ENCODE measurements at regions not wholly inside any gene's neighbourhood (a gene's known extent, or its start where the extent isn't known, plus 50 kb on each side); places are given as distances from the start of the nearest gene placed in this dataset.

- no peak for TF ChIP-seq CTCF (IDR thresholded peaks at IDR 0.05; ENCODE audit: borderline replicate concordance, insufficient read depth, low read depth, low read length)
Observed at GRCh38 chr2:67948506-67948905, 114.3 kb downstream of the C1D start.

DNA sequence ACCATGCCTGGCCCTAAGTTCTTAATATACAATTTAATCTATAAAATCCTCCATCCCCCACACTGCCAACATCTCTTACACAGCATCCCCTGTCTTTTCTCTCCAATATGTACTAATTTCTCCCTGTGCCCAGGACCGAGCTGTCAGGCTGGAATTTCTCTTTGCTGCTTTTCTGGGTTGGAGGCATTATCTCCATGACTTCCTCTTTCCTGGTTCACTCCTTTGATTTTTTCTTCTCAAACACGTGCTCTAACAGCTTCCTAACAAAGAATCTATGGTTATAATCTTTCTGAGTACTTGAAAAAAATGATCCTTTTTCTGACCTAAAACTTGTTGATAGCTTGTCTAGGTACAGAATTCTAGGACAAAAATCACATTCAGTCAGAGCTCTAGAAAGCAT is 112.8 kb downstream of the C1D start:
- no peak for TF ChIP-seq CTCF (IDR thresholded peaks at IDR 0.05; ENCODE audit: borderline replicate concordance, insufficient read depth, low read depth, low read length)
- H3K4me3 ChIP-seq (ENCODE audit: low read depth, low read length), result no peak overlapping the region

More at GRCh38 chr2:67948506-67948905, 114.3 kb downstream of the C1D start:
- no peak overlapping the region for H3K4me3 ChIP-seq (ENCODE audit: low read depth, low read length)

- no peak overlapping the region for H3K4me3 ChIP-seq (ENCODE audit: low read depth, low read length)
- no peak for TF ChIP-seq CTCF (IDR thresholded peaks at IDR 0.05; ENCODE audit: borderline replicate concordance, insufficient read depth, low read depth, low read length)
Observed at GRCh38 chr2:67950919-67951318, 111.9 kb downstream of the C1D start.

- no peak for TF ChIP-seq CTCF (IDR thresholded peaks at IDR 0.05; ENCODE audit: borderline replicate concordance, insufficient read depth, low read depth, low read length)
- no peak overlapping the region for H3K4me3 ChIP-seq (ENCODE audit: low read depth, low read length)
Observed at GRCh38 chr2:67952066-67952465, 110.7 kb downstream of the C1D start.

DNA sequence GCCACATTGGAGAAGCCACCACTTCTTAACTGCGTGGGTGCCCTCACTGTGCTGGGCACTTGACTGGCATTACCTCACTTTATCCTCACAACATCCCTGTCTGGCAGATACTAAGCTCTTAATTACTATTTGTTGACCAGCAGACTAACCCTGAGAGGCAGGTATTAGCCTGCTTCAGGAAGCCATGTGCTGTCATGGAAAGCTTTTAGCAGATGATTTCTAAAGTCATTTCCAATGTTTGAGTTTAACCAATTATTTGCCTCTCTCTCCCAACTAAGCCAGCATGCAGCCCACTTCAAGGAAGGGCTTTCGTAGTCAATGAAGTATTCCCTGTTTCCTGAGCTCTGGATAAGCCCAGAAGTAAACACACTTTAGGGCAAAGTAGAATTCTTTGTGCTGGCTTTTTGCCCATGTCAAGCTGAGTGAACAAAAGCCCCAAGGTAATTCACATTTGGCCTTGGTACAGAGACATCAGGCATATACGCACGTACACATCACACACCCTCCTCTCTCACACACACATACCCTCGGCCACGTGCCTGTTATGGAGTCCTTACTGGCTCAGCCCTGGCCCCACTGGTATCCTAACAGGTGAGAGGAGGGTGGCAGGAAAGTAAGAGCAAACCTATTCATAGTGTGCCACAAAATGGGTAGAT is 108.6 kb downstream of the C1D start:
- TF ChIP-seq CTCF (IDR thresholded peaks at IDR 0.05; ENCODE audit: borderline replicate concordance, insufficient read depth, low read depth, low read length), result no peak
- no peak overlapping the region for H3K4me3 ChIP-seq (ENCODE audit: low read depth, low read length)

DNA sequence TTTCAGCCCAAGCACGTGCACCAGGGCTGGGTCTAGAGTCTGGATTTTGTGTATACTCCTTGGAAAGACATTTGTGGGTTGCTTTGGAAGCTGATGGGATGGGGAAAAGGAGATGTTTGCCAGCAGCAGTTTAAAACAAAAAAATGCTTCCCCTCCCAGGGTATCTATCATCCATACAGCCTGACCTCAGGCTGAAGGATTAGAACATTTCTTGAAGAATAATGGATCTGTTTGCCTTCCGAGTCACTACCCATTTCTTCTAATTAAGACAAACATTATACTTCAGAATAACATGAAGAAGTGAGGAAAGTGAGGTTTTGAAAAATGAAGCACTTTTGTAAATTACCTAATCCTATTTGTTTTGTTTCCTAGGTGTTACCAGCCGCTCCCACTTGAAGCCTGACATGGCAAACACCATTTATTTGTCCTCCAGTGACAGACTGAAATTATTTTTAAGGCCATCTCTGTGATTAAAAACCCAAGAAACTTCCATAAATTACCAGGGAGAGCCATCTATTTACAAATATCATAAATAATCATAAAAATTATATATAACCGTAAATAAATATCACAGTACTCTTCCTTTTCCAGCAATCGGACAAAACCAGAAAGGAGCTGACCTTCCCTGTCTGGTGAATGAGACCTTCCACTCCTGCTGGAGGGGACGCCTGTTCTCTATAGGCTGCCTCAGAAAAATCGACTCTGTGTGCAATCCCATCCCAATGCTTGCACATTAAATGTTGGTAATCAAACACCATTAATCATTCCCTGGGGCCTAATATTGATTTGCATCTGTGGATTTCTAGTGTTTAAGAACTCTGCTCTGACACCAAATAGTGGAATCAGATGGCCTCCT is 106.8 kb downstream of the C1D start:
- H3K4me3 ChIP-seq (ENCODE audit: low read depth, low read length), result no peak overlapping the region
- no peak for TF ChIP-seq CTCF (IDR thresholded peaks at IDR 0.05; ENCODE audit: borderline replicate concordance, insufficient read depth, low read depth, low read length)

- no peak overlapping the region for H3K4me3 ChIP-seq (ENCODE audit: low read depth, low read length)
- TF ChIP-seq CTCF (IDR thresholded peaks at IDR 0.05; ENCODE audit: borderline replicate concordance, insufficient read depth, low read depth, low read length), result no peak
Observed at GRCh38 chr2:67965246-67965645, 97.6 kb downstream of the C1D start.
